UCSD-AML1 (cell line): ENCODE measurements at regions not wholly inside any gene's neighbourhood (a gene's known extent, or its start where the extent isn't known, plus 50 kb on each side); places are given as distances from the start of the nearest gene placed in this dataset.

ENCODE experiments used
- DNase-seq: peaks from one replicate; lab custom pipeline; 2025; ENCODE audit not compliant: unreplicated experiment; lab: John Stamatoyannopoulos, UW

- DNase-seq = no peak
Observed at GRCh38 chr2:16832910-16833309, 167.3 kb upstream of the CYRIA start.

GRCh38 chr2:16828828-16829160, 163.2 kb upstream of the CYRIA start:
- DNase-seq = no peak

DNA sequence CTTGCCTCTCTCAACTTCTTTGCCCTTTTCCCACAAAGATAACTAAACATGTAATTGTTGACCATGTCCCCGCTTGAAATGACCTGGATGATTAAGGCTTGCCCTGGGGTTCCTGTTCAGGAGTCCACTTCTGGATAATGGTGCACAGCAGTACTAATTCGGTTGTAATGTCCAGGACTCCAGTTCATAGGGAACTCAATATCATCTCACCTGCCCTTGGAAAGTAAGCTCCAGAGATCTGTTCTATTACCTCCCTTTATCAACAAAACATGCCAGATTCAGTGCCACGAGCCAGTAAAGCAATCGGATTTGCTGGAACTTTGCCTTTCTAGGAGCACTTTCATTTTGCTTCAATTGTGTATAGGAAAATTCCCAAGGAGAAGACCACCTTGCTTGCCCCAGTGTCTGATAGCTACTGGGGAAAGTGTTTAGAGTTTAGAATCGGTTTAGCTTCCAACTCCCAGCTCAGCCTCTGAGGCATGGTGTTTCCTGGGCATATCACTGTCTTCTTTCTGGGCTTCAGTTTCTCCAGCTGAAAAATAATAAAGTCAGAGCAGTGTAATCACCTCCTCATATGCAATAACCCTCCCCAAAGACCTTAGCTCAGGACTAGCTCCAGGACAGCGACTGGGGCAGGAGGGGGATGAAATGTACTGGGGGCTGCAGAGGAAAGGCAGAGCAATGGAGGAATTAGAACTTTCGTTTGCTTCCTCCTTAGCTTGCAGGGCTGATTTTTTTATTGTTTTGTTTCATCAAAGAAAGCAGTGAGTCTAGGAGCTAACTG, 162.6 kb upstream of the CYRIA start:
- DNase-seq = no peak

GRCh38 chr2:16824472-16824871, 158.8 kb upstream of the CYRIA start:
- no peak for DNase-seq

DNA sequence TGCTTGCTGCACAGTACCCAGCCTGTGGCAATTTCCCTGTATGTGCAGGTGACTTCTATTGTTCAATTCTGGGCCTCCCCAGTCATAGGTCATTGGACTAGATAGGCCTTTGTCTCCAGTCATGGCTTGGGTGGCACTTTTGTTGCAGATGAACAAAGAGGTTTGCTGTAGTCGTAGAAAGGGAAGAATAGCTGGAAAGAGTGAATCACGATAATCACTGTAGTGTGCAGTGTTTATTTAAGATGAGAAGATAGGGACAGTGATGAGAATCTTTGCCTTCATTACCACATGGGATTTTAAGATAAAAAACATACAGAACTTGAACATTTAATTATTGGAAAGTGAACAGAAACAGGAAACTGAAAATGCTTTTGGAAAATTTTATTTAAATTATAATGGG, 156.1 kb upstream of the CYRIA start:
- DNase-seq = no peak

GRCh38 chr2:16818203-16818556, 152.5 kb upstream of the CYRIA start:
- DNase-seq = no peak

GRCh38 chr2:16817305-16818202, 151.9 kb upstream of the CYRIA start:
- DNase-seq = no peak

- no peak for DNase-seq
Observed at GRCh38 chr2:16816522-16816921, 150.9 kb upstream of the CYRIA start.

GRCh38 chr2:16816016-16816415, 150.4 kb upstream of the CYRIA start:
- no peak for DNase-seq

GRCh38 chr2:16813593-16813992, 148.0 kb upstream of the CYRIA start:
- no peak for DNase-seq

GRCh38 chr2:16798472-16798871, 132.8 kb upstream of the CYRIA start:
- DNase-seq = no peak

GRCh38 chr2:16791496-16791895, 125.9 kb upstream of the CYRIA start:
- DNase-seq = no peak

- no peak for DNase-seq
Observed at GRCh38 chr2:16785149-16785548, 119.5 kb upstream of the CYRIA start.

DNA sequence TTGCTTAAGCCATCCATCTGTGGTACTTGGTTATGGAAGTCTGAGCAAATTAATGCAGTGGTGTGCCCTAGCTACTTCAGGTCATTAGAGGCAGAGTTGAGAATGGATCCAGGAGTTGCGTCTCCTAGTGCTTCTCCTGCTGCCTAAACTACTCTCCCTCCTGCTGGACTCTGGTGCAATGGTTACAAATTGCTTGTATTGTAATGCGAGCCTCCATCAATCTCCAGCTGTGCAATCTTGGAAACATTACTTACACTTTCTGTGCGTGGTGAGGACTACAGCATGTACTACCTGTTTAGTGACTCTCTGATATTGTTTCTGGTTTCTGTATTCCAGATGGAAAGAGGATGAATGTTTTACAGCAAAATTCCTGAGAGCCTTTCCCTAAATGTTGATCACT, 119.0 kb upstream of the CYRIA start:
- no peak for DNase-seq

- no peak for DNase-seq
Observed at GRCh38 chr2:16777123-16777870, 111.7 kb upstream of the CYRIA start.

GRCh38 chr2:16775899-16776231, 110.2 kb upstream of the CYRIA start:
- DNase-seq = no peak

GRCh38 chr2:16774980-16775898, 109.6 kb upstream of the CYRIA start:
- DNase-seq = no peak

DNA sequence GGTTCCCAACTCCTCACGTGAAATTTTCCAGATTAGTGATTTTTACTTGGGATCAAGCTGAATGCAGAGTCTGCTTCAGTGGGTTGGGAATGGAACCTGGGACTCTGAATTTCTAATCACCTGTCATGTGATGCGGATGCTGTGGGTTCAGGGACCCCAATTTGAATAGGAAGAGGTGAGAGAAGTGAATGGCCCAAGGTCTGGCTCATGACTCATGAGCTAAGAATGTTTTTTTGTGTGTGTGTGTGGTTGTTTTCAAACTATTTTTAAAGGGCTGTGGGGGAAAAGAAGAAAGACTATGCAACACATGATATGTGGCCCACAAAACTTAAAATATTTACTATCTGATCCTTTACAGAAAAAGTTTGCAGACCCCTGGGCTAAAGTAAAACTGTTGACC, 108.5 kb upstream of the CYRIA start:
- DNase-seq = no peak

DNA sequence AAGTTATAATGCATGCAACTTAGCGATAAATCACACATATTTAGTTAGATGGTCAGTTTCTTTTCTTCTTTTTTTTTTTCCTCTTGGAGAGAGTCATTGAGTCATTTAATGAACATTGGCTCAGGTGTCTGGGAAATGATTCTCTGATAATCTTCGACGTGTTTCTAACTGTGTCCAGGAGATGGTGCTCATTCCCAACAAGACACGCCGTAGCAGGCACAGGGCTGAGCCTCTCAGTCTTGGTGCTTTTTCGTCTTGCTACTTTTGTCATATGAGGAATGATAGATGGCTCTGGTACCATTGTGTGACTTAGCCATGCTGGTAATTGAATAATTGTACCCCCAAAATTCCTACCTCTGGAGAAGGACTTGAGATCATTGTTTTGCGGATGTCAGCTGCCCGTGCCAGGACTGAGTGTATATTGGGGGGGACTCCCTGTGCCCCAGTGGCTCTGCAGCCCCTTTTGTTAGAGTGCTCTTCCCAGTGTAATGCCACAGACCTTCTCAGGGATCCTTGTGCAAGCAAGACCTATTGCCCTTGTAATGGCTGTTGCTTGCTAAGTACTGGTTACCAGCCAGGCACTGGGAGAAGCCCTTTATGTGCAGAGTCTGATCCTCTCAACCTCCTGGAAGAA, 107.6 kb upstream of the CYRIA start:
- peak; percentile 16 for DNase-seq

DNA sequence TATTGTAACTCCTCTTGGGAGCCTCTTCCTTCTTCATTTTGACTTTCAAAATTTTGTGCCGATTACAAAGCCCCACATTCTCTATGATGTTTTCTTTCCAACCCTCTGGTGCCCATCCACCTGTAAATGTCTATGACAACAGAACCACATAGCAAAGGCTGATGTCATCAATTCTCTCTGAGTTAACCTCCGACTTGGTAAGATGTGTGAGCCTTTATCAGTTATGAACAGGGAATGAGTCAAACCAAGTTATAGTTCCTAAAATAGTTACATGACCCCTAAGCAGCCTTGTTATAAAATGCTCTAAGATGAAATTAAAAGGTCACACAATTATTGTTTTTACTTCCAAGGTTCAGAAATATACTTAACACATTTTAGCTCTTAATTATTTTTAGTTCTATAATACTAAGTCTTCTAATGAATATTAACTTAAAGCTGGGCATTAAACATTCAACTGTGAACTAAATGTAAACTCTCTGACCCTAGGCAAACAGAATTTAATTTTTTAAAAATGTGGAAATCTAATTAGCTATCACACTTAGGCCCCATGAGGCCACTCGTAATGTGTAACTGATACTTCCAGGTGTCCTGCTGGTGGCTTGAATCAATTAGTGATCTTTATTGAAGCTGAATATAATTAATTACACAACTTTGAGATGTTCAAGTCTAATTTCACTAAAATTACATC, 102.3 kb upstream of the CYRIA start:
- DNase-seq = no peak
